NT2/D1 (cell line): ENCODE measurements at regions not wholly inside any gene's neighbourhood (a gene's known extent, or its start where the extent isn't known, plus 50 kb on each side); places are given as distances from the start of the nearest gene placed in this dataset.

Experiments used
- SUZ12 ChIP-seq: IDR thresholded peaks from 2 replicates; pipeline ENCODE4 v1.6.1; 2011; ENCODE audit not compliant: insufficient read length, insufficient read depth; ENCODE audit errors: extremely low read depth
- YY1 ChIP-seq: IDR thresholded peaks from 2 replicates; pipeline ENCODE4 v1.6.1; 2011; ENCODE audit not compliant: insufficient read length, insufficient read depth
- ZNF274 ChIP-seq: IDR thresholded peaks from 2 replicates; pipeline ENCODE4 v1.6.1; 2011; ENCODE audit warnings: mild to moderate bottlenecking, low read depth, low read length

DNA sequence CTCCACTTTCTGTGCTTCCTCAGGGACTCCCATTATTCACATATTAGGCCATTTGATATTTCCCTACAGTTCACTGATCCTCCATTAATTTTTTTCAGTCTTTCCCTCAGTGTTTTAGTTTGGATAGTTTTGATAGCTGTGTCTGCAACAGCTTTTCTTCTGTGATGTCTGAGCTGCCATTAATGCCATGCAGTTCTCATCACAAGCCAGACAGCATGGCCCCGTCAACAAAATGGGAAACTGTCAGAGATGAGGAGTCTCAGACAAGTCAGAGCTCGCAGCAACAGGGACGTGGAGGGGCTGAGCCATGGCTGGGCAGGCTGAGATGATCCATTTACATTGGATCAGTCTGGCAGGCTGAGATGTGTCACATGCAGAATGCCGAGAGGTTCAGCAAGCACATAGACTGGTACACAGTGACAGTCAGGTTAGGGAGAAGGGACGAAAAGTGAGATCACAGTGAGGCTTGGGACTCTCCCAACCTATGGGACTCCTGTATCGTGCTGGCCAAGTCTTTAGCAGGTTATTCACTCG, 65.4 kb downstream of the NPS start:
- TF ChIP-seq YY1 (no peak), ZNF274 (no peak), SUZ12 (no peak)
